ENCODE measurements at regions not wholly inside any gene's neighbourhood (a gene's known extent, or its start where the extent isn't known, plus 50 kb on each side); places are given as distances from the start of the nearest gene placed in this dataset.

DNA sequence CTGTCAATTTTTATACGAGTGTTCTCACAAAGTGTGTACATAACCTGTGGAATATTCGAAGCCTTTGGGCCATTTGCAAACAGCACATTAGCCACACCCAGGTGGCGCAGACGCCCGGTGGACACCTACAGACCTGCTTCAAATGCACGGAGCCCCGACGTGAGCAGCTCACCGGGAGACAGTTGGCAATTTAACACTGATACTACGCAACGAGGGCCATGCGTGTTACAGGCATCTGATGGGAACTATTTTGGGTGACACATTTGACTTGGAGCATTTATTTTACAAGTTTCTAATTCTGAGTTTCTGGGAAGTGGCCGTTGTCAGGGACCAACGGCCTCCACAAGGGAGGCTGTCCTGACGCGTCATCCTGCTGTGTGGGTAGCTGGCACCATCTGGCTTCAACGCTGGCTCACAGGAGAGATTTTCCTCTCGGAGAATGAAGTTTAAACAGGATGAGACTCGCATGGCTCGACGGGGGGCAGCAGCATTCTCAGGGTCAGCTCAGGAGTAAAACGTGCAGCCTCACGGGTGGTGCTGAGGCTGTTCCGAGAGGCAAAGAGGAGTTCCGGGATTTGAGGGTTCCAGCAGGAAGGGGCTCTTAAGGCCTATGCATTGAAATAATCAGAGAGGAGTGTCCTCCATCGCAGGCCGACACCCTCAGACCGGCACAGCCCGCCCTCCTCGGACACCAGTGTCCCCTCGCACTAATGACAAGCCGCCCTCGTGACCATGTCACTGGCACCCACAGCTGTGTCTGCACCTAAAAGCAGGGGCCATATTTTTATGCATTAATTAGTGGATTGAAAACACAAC, 207.4 kb downstream of the DLL1 start:
- H3K9me3 ChIP-seq (ENCODE audit: insufficient read depth, low read length) = no peaks in the 10 kb centered on the region
- H3K9ac ChIP-seq (ENCODE audit: insufficient read length, low read depth) = no peak overlapping the region
- no peak for TF ChIP-seq ZNF274 (IDR thresholded peaks at IDR 0.05; ENCODE audit: low read depth, low read length)
- TF ChIP-seq YY1 (IDR thresholded peaks at IDR 0.05; ENCODE audit: insufficient read depth, insufficient read length) = no peak
- TF ChIP-seq SUZ12 (IDR thresholded peaks at IDR 0.05; ENCODE audit: extremely low read depth, insufficient read depth, insufficient read length) = no peak
- no peaks in the 10 kb centered on the region for H3K4me1 ChIP-seq (ENCODE audit: insufficient read depth, insufficient read length)
- H3K4me3 ChIP-seq (ENCODE audit: insufficient read length, low read depth) = no peak overlapping the region
- H3K27me3 ChIP-seq (ENCODE audit: insufficient read depth, insufficient read length) = no peaks in the 10 kb centered on the region
- no peak for DNase-seq (ENCODE audit: low read depth, low spot score)
- H3K36me3 ChIP-seq (ENCODE audit: insufficient read depth, insufficient read length, low read length) = no peaks in the 10 kb centered on the region

GRCh38 chr6:170082531-170083187, 208.2 kb downstream of the DLL1 start:
- H3K9ac ChIP-seq (ENCODE audit: insufficient read length, low read depth) = no peak overlapping the region
- TF ChIP-seq ZNF274 (IDR thresholded peaks at IDR 0.05; ENCODE audit: low read depth, low read length) = no peak
- no peak for TF ChIP-seq SUZ12 (IDR thresholded peaks at IDR 0.05; ENCODE audit: extremely low read depth, insufficient read depth, insufficient read length)
- TF ChIP-seq YY1 (IDR thresholded peaks at IDR 0.05; ENCODE audit: insufficient read depth, insufficient read length) = no peak
- no peak overlapping the region for H3K4me3 ChIP-seq (ENCODE audit: insufficient read length, low read depth)
- H3K36me3 ChIP-seq (ENCODE audit: insufficient read depth, insufficient read length, low read length) = no peaks in the 10 kb centered on the region
- no peaks in the 10 kb centered on the region for H3K9me3 ChIP-seq (ENCODE audit: insufficient read depth, low read length)
- H3K27me3 ChIP-seq (ENCODE audit: insufficient read depth, insufficient read length) = no peaks in the 10 kb centered on the region
- DNase-seq (ENCODE audit: low read depth, low spot score) = no peak
- H3K4me1 ChIP-seq (ENCODE audit: insufficient read depth, insufficient read length) = no peaks in the 10 kb centered on the region

DNA sequence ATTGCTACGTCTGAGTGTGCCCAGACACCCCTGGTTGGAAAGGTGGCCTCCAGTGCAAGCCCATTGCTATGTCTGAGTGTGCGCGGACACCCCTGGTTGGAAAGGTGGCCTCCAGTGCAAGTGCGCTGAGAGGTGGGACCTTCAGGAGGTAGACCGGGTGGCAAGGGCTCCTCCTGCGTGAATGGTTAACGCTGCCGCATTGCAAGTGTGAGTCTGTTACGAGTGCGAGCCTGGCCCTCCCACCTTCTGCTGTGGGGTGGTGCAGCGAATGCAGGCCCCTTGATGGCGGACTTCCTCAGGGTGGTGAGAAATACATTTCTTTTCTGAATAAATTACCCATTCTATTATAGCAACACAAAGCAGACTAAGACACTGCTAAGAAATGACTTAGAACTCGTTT, 208.8 kb downstream of the DLL1 start:
- no peaks in the 10 kb centered on the region for H3K36me3 ChIP-seq (ENCODE audit: insufficient read depth, insufficient read length, low read length)
- H3K9me3 ChIP-seq (ENCODE audit: insufficient read depth, low read length) = no peaks in the 10 kb centered on the region
- no peaks in the 10 kb centered on the region for H3K4me1 ChIP-seq (ENCODE audit: insufficient read depth, insufficient read length)
- no peaks in the 10 kb centered on the region for H3K27me3 ChIP-seq (ENCODE audit: insufficient read depth, insufficient read length)
- H3K9ac ChIP-seq (ENCODE audit: insufficient read length, low read depth) = no peak overlapping the region
- no peak for DNase-seq (ENCODE audit: low read depth, low spot score)
- no peak overlapping the region for H3K4me3 ChIP-seq (ENCODE audit: insufficient read length, low read depth)
- TF ChIP-seq ZNF274 (IDR thresholded peaks at IDR 0.05; ENCODE audit: low read depth, low read length) (no peak), SUZ12 (IDR thresholded peaks at IDR 0.05; ENCODE audit: extremely low read depth, insufficient read depth, insufficient read length) (no peak), YY1 (IDR thresholded peaks at IDR 0.05; ENCODE audit: insufficient read depth, insufficient read length) (no peak)

GRCh38 chr6:170081556-170081955, 209.3 kb downstream of the DLL1 start:
- no peak overlapping the region for H3K9ac ChIP-seq (ENCODE audit: insufficient read length, low read depth)
- H3K36me3 ChIP-seq (ENCODE audit: insufficient read depth, insufficient read length, low read length) = no peaks in the 10 kb centered on the region
- no peak for DNase-seq (ENCODE audit: low read depth, low spot score)
- no peaks in the 10 kb centered on the region for H3K4me1 ChIP-seq (ENCODE audit: insufficient read depth, insufficient read length)
- TF ChIP-seq SUZ12 (IDR thresholded peaks at IDR 0.05; ENCODE audit: extremely low read depth, insufficient read depth, insufficient read length) (no peak), YY1 (IDR thresholded peaks at IDR 0.05; ENCODE audit: insufficient read depth, insufficient read length) (no peak), ZNF274 (IDR thresholded peaks at IDR 0.05; ENCODE audit: low read depth, low read length) (no peak)
- no peaks in the 10 kb centered on the region for H3K9me3 ChIP-seq (ENCODE audit: insufficient read depth, low read length)
- no peaks in the 10 kb centered on the region for H3K27me3 ChIP-seq (ENCODE audit: insufficient read depth, insufficient read length)
- H3K4me3 ChIP-seq (ENCODE audit: insufficient read length, low read depth) = no peak overlapping the region

DNA sequence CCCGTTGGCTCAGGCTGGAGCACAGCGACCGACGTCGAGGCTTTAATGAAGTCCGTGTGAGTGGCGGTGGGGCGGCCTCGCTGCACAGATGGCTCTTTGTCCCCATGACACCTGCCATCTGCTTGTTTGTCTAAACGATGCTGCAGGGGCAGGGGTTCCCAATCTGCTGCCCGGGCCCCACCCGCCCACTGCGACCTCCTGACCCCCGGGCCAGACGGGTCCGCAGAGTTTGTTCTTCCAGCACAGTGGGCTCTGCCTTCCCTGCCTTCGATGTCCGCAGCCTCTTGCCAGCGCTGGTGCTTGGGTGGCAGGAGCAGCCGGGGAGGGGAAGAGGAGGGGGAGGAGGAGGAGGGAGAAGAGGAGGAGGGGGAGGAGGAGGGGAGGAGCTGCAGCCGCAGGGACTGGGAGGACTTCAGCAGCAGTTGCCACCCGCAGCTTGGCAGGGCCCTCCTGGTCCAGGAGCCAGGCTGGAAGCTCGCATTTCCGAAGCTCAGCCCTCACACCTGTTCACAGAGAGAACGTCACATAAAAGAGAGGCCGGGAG, 210.0 kb downstream of the DLL1 start:
- no peaks in the 10 kb centered on the region for H3K4me1 ChIP-seq (ENCODE audit: insufficient read depth, insufficient read length)
- no peak for DNase-seq (ENCODE audit: low read depth, low spot score)
- no peak overlapping the region for H3K4me3 ChIP-seq (ENCODE audit: insufficient read length, low read depth)
- H3K9me3 ChIP-seq (ENCODE audit: insufficient read depth, low read length) = no peaks in the 10 kb centered on the region
- TF ChIP-seq YY1 (IDR thresholded peaks at IDR 0.05; ENCODE audit: insufficient read depth, insufficient read length) = no peak
- TF ChIP-seq ZNF274 (IDR thresholded peaks at IDR 0.05; ENCODE audit: low read depth, low read length) = no peak
- TF ChIP-seq SUZ12 (IDR thresholded peaks at IDR 0.05; ENCODE audit: extremely low read depth, insufficient read depth, insufficient read length) = no peak
- H3K27me3 ChIP-seq (ENCODE audit: insufficient read depth, insufficient read length) = no peaks in the 10 kb centered on the region
- H3K9ac ChIP-seq (ENCODE audit: insufficient read length, low read depth) = no peak overlapping the region
- no peaks in the 10 kb centered on the region for H3K36me3 ChIP-seq (ENCODE audit: insufficient read depth, insufficient read length, low read length)

DNA sequence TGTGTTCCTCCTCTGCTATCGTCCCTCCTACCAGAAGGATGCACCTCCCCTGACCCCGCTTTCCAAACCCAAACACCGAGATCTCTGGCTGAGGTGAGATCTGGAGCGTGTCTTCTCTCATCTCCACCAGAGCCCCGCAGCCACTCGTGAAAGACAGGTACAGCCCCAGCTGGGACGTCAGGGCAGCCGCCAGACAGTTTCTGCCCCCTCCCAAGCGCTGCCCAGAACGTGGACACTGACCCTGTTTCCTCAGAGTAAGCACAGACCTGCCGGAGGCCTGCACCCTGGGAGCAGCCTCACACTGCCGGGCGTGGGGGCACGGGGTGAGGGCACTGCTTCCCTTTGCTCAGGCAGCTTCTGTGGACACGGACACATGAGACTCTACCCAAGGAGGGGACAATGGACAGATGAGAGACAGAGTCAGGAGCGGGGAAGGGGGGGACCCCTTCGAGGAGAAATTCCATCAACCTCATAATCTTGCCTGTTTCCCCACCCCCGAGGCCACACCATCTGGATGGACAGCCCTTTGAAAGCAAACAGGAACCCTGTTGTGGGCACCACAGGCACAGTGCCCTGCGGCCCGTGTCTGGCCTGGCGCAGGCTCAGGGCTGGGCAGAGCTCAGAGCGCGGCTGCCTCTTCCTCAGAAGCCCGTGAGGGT, 210.6 kb downstream of the DLL1 start:
- DNase-seq (ENCODE audit: low read depth, low spot score) = no peak
- H3K9ac ChIP-seq (ENCODE audit: insufficient read length, low read depth) = no peak overlapping the region
- H3K4me3 ChIP-seq (ENCODE audit: insufficient read length, low read depth) = no peak overlapping the region
- no peaks in the 10 kb centered on the region for H3K9me3 ChIP-seq (ENCODE audit: insufficient read depth, low read length)
- H3K27me3 ChIP-seq (ENCODE audit: insufficient read depth, insufficient read length) = no peaks in the 10 kb centered on the region
- no peaks in the 10 kb centered on the region for H3K36me3 ChIP-seq (ENCODE audit: insufficient read depth, insufficient read length, low read length)
- TF ChIP-seq ZNF274 (IDR thresholded peaks at IDR 0.05; ENCODE audit: low read depth, low read length) (no peak), YY1 (IDR thresholded peaks at IDR 0.05; ENCODE audit: insufficient read depth, insufficient read length) (no peak)
- no peaks in the 10 kb centered on the region for H3K4me1 ChIP-seq (ENCODE audit: insufficient read depth, insufficient read length)

Data from NT2/D1 (cell line).